Endothelial cell (in vitro differentiated cells): ENCODE measurements at regions not wholly inside any gene's neighbourhood (a gene's known extent, or its start where the extent isn't known, plus 50 kb on each side); places are given as distances from the start of the nearest gene placed in this dataset.

ENCODE experiments used
- DNase-seq: peaks from one replicate; pipeline ENCODE4 v3.0.0; 2021; ENCODE audit warnings: low spot score
- H3K27ac Mint-ChIP-seq: one replicate; pipeline ENCODE4 v1.8.0; 2021; ENCODE audit warnings: mixed read lengths, inconsistent platforms; ENCODE audit not compliant: unreplicated experiment
- H3K27me3 Mint-ChIP-seq: one replicate; pipeline ENCODE4 v1.8.0; 2021; ENCODE audit warnings: mild to moderate bottlenecking, moderate library complexity, mixed read lengths, inconsistent platforms; ENCODE audit not compliant: unreplicated experiment
- H3K36me3 Mint-ChIP-seq: one replicate; pipeline ENCODE4 v1.8.0; 2021; ENCODE audit warnings: mild to moderate bottlenecking, low read depth, mixed read lengths, inconsistent platforms; ENCODE audit not compliant: unreplicated experiment
- H3K4me1 Mint-ChIP-seq: one replicate; pipeline ENCODE4 v1.8.0; 2021; ENCODE audit warnings: mild to moderate bottlenecking, mixed read lengths, inconsistent platforms; ENCODE audit not compliant: unreplicated experiment
- H3K4me3 Mint-ChIP-seq: one replicate; pipeline ENCODE4 v1.8.0; 2021; ENCODE audit warnings: mild to moderate bottlenecking, mixed read lengths, inconsistent platforms; ENCODE audit not compliant: unreplicated experiment
- H3K9me3 Mint-ChIP-seq: one replicate; pipeline ENCODE4 v1.8.0; 2021; ENCODE audit warnings: mixed read lengths, inconsistent platforms; ENCODE audit not compliant: unreplicated experiment
- TF ChIP-seq, protein P1 (sequence below): fragments of 200-600 bp; sonication (generic); IDR thresholded peaks from one replicate; pipeline ENCODE4 v1.5.0; 2021; ENCODE audit warnings: antibody characterized with exemption; ENCODE audit not compliant: unreplicated experiment

DNA sequence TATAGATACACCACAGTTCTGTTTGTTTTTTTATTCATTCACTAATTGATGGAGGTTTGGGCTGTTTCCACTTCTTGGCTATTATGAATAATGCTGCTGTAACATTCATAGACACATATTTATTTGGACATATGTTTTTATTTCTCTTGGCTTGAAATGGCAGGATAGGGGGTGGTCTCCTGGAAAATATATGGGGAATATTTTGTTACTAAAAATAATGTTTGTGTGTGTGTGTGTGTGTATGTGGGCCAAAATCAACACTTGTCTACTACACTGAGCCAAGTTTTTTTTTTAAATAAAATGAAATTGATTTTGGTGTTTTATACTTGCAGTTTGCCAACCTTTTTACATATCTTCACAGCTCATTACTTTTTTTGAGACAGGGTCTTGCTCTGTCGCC is 264.4 kb upstream of the SULF2 start:
- Mint-ChIP-seq H3K9me3 (no peaks in the 10 kb centered on the region), H3K4me3 (no peak overlapping the region), H3K27ac (no peak overlapping the region), H3K4me1 (no peaks in the 10 kb centered on the region), H3K36me3 (no peaks in the 10 kb centered on the region), H3K27me3 (no peaks in the 10 kb centered on the region)
- TF ChIP-seq, protein P1, sequence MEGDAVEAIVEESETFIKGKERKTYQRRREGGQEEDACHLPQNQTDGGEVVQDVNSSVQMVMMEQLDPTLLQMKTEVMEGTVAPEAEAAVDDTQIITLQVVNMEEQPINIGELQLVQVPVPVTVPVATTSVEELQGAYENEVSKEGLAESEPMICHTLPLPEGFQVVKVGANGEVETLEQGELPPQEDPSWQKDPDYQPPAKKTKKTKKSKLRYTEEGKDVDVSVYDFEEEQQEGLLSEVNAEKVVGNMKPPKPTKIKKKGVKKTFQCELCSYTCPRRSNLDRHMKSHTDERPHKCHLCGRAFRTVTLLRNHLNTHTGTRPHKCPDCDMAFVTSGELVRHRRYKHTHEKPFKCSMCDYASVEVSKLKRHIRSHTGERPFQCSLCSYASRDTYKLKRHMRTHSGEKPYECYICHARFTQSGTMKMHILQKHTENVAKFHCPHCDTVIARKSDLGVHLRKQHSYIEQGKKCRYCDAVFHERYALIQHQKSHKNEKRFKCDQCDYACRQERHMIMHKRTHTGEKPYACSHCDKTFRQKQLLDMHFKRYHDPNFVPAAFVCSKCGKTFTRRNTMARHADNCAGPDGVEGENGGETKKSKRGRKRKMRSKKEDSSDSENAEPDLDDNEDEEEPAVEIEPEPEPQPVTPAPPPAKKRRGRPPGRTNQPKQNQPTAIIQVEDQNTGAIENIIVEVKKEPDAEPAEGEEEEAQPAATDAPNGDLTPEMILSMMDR = no peak
- DNase-seq = no peak

DNA sequence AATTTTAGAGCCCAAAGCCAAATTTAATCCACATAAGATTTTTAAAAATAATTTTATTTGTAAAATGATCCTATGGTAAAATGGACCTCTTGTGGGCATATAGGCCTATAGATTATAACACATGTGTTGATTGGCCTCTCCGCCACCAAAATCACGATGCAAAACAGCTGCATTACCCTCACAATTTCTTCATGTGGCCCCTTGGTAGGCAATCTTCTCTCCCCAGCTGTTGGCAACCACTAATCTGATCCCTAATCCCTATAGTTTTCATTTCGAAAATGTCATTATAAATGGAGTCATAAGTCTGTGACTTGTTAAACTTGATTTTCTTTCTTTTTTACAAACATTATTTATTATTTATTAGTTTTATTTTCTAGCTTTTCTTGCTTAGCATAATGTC is 263.9 kb upstream of the SULF2 start:
- H3K4me3 Mint-ChIP-seq = no peak overlapping the region
- no peaks in the 10 kb centered on the region for H3K27me3 Mint-ChIP-seq
- no peak for DNase-seq
- no peak overlapping the region for H3K27ac Mint-ChIP-seq
- no peaks in the 10 kb centered on the region for H3K9me3 Mint-ChIP-seq
- H3K4me1 Mint-ChIP-seq = no peaks in the 10 kb centered on the region
- TF ChIP-seq, protein P1 = no peak
- no peaks in the 10 kb centered on the region for H3K36me3 Mint-ChIP-seq

DNA sequence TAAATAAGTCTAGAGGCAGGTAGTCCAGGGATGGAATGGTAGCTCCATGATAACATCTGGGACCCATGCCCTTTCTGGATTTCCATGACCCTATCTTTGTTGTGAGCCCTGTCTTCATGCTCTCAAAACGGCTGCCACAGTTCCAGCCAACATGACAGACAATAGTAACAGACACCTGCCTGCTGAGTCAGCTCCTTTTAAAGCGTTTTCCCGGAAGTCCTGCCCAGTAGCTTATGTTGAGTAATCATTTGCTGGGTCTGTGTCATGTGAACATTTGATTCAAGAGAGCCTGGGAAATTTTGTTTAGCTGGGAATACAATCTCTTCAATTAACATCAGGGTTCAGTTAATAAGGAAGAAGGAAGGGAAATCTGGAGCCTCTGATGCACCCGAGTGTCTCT is 262.2 kb upstream of the SULF2 start:
- DNase-seq = no peak
- no peaks in the 10 kb centered on the region for H3K4me1 Mint-ChIP-seq
- no peaks in the 10 kb centered on the region for H3K27me3 Mint-ChIP-seq
- TF ChIP-seq, protein P1 = no peak
- no peaks in the 10 kb centered on the region for H3K36me3 Mint-ChIP-seq
- H3K27ac Mint-ChIP-seq = no peak overlapping the region
- no peak overlapping the region for H3K4me3 Mint-ChIP-seq
- no peaks in the 10 kb centered on the region for H3K9me3 Mint-ChIP-seq

DNA sequence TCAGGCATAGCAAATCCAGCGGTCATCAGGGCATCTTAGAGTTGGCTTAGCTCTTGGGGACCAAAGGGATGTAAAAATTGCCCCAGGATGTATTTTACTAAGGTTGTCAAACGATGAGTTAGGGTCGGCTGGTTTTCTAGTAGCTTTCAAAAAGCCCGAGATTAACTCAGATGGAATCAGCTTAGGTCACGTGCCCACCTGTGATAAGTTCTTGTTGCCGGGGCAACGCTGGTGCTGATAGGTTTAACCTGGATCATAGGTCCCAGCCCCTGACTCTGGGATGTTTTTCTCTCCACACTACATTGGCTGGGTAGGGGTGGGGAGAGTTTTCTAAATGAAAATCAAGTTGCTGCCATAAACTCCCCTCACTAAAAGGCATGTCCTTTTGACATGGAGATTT is 257.3 kb upstream of the SULF2 start:
- no peak overlapping the region for H3K27ac Mint-ChIP-seq
- no peaks in the 10 kb centered on the region for H3K27me3 Mint-ChIP-seq
- no peaks in the 10 kb centered on the region for H3K4me1 Mint-ChIP-seq
- no peak overlapping the region for H3K4me3 Mint-ChIP-seq
- TF ChIP-seq, protein P1 = no peak
- DNase-seq = no peak
- H3K36me3 Mint-ChIP-seq = no peaks in the 10 kb centered on the region
- H3K9me3 Mint-ChIP-seq = peaks cover 4% of the 10 kb centered on the region

DNA sequence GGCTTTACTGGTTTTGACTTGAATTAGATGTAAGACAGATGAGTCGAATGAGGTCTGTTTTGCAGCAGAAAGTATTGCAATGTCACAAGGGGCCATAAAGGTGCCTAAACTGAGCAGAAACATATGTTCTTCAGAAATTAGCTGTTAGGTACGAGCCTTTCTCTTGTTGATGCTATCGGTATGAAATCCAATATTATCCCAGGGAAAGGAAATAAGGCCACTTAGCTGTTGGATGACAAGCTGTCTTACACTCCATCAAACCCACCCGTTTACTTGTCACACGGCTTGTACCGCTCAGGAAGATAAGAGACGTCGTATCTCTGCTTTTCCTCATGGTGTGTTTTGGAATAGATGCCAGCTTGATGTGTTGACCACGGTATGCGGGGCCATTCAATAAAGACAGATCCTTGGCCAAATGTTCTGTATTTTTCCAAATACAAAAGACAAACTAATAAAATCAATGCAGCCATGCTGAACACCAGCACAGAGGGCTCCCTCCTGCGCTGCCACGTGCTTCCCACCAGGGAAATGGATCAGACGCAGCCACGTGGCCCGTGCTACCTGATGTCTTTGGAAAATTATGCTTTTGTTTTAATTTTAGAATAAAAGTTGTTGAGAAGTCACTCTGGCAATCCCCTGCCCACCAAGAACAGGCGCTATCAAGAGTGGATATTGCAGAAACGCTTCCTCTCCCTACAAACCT is 255.9 kb upstream of the SULF2 start:
- Mint-ChIP-seq H3K36me3 (no peaks in the 10 kb centered on the region), H3K9me3 (peaks cover 4% of the 10 kb centered on the region), H3K27me3 (no peaks in the 10 kb centered on the region), H3K4me3 (no peak overlapping the region), H3K27ac (no peak overlapping the region), H3K4me1 (no peaks in the 10 kb centered on the region)
- TF ChIP-seq, protein P1 = no peak
- DNase-seq = no peak
